GM19324 (cell line): ENCODE measurements at regions not wholly inside any gene's neighbourhood (a gene's known extent, or its start where the extent isn't known, plus 50 kb on each side); places are given as distances from the start of the nearest gene placed in this dataset.

Source experiments
- ATAC-seq: cut with Tn5 transposase; IDR thresholded peaks from one replicate; pipeline ENCODE4 v1.9.1; 2021; ENCODE audit warnings: mild to moderate bottlenecking, moderate library complexity; ENCODE audit not compliant: unreplicated experiment, low FRiP score

DNA sequence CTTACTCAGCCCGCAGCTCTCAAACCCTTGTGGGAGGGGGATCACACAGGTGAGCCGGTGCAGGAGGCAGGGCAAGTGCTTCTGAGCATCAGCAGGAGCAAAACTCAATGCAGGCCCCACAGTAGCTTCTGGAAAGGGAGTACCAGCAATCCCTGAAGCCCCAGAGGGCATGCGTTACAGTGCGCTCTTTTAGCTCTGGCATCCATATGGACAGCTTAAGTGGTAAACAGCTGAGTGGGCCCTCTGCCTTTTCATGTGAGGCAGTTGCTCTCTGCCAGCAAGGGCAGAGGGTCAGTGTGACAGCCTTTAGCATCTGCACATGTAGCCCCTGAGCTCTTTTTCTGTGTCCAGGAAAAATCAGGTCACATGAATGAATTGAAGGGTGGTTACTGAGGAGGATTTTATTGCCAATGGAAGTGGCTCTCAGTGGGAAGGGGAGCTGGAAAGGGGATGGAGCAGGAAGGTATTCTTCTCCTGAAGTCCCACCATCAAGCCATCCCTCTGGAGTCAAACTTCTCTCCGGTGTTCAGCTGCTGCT is 464.3 kb upstream of the THRB start:
- ATAC-seq = no peak

DNA sequence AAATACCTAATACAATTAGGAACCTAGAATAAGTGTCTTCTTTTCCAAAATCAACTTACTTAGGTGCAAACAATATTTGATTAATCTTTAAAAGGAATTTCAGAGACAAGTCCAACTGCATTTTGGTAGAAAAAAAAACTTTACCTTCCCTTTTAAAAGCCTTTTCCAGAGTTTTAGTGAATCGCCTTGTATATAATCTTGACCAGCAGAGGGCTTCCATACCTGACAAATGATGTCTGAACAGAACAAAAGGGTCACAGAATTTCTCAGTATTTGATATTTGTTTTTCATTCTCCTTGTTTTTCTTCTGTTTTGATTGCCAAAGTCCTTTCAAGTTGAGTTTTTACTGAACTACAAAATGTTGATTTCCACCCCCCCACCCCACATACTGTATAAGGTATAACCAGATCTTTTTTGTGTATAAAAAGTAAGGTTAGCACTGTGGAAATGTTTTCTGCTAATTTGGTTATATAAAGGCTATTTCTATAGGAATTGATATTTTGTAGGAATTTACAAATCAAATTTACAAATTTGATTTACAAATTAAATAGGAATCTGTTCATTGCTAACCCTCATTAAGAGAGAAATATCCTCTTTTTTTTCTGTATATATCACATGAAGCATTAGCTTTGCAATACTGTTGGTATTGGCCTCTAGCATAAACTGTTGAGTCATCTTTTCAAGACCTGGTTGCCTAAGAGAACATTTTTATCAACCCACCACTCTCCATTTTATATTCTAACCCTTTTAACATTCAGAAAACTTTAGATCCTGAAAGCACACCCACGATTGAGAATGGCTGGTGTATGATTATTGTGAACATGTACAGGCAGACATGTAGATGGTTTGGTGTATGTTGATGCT is 464.1 kb upstream of the RARB start:
- no peak for ATAC-seq

GRCh38 chr3:24965706-24966385 is 462.2 kb upstream of the RARB start:
- no peak for ATAC-seq

- no peak for ATAC-seq
Observed at GRCh38 chr3:24968036-24968435, 460.0 kb upstream of the RARB start.

DNA sequence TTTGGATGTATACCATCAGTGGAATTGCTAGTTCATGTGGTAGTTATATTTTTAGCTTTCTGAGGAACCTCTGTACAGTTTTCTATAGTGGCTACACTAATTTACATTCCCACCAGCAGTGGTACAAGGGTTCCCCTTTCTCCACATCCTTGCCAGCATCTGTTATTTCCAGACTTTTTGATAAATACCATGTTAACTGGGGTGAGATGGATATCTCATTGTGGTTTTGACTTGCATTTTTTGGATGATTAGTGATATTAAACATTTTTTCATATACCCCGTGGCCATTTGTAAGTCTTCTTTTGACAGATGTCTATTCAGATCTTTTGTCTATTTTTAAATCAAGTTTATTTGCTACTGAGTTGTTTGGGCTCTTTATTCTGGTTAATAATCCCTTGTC is 455.6 kb upstream of the RARB start:
- no peak for ATAC-seq

DNA sequence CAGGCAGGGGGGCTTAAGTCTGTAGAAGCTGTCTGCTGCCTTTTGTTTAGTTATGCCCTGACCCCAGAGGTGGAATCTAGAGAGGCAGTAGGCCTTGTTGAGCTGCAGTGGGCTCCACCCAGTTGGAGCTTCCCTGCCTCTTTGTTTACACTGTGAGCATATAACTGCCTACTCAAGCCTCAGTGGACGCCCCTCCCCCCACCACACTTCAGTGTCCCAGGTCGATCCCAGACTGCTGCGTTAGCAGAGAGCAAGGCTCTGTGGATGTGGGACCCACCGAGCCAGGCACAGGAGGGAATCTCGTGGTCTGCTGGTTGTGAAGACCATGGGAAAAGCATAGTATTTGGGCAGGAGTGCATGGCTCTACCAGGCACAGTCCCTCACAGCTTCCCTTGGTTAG is 446.8 kb upstream of the RARB start:
- ATAC-seq = no peak

DNA sequence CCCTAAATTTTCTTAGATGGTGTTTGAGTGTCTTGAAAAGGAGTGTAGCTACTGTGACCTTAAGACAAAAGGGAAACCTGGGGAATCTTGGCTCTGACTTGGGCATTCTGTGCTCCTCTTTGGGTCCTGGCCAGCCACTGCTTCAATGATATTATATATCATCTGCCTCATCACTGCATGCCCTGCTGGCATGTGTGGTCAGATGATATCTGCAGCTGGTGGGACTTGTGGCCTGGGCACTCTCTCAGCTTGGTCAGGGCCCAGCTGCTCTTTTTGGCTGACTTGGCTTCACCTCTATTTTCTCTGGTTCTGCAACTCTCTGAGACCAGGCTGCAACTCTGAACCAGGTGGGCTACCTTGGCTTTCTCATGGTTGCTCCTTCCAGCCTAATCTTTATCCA is 446.1 kb upstream of the RARB start:
- no peak for ATAC-seq

- ATAC-seq = no peak
Observed at GRCh38 chr3:24985668-24986067, 442.4 kb upstream of the RARB start.

- ATAC-seq = no peak
Observed at GRCh38 chr3:24986612-24987011, 441.5 kb upstream of the RARB start.

DNA sequence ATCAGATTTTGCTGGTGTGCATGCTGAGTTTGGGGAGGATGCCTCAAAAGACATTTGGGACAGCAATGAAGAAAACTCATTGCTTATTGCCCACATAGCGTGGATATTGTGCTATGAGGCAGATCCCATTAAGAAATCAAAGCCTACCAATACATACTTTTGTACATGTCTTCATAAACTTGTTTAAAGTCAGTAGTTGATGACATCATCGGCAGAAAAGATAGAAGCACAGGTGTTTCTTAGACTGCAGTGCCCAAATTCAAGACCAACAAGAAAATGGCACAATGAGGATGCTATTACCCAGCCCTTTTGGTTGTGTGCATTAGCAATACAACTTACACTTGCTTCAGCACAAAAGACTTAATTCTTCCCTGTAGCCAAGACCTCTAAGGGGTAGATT is 428.7 kb upstream of the RARB start:
- no peak for ATAC-seq

DNA sequence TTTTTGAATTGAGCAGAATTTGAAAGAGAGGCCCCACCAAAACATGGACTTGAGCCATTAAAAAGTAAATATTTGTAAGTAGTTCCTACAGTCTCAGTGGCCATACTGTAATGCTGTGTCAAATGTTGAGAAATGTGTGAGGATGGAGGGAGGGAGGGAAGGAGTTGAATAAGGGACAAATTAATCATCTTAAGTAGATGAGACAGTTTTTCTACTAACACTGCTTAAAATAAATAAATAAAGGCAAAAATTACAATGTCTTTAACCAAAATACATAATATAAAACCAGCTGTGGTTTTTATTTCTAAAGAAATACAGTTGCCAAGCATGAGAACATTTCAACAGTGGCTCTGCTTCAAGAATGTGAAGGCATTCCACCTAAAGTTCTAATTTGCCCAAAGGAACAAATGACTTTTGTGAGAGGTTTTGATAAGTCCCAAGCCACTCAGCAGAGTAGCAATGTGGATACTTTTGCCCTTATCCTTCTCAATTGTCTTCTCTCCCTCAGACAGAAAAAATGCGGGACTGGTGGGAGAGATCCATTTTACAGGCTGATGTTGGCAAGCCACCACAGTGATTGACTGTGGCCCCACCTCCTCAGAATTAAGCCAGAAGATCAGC is 427.0 kb upstream of the RARB start:
- ATAC-seq = no peak

DNA sequence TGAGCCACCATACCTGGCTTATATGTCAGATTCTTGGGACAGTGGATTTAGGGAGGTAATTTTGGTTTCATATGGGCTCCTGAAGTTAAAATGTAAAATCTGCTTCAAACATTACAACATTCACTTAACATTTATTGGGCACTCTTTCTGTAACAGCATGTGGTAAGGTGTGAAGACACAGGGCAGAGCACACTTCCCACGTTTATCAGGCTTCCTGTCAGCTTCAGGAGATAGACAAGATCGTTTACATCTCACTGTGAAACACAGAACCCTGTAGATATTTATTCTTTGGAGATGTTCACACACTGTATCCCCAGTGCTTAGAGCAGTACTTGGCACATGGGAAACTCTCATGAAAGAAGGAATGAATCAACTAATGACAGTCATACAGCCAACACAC is 426.0 kb upstream of the RARB start:
- ATAC-seq = no peak

DNA sequence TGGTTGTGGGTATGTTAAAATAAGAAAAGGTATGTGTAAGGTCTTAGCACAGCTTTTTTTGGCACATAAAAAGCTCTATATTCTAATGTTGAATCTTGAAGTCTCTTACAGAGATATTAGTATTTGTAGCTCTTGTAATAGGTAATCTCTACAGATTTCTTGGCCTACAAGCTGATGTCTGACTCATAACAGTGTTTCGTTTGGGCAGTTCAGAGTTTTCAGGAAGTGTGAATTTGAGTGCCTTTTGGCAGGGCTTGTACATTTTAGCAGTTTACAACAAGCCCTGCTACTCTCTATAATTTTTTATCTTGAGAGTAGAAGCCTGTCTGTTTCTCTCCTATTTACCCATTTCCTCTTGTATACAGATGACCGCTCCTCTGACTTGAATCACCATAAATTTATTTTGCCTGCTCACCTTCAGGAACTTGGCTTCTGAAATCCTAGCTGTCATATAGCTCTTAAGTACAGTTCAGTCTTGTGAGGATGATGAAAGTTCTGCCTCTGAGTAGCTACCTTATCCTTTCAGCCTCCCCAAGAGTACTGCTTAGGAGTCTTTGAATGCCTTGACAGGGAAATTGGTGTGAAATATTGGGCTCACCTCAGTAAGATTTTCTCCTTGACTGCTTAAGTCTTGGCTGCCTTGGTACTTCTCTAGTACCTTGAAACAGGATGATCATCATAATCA is 419.9 kb upstream of the RARB start:
- peak; percentile 90 for ATAC-seq

DNA sequence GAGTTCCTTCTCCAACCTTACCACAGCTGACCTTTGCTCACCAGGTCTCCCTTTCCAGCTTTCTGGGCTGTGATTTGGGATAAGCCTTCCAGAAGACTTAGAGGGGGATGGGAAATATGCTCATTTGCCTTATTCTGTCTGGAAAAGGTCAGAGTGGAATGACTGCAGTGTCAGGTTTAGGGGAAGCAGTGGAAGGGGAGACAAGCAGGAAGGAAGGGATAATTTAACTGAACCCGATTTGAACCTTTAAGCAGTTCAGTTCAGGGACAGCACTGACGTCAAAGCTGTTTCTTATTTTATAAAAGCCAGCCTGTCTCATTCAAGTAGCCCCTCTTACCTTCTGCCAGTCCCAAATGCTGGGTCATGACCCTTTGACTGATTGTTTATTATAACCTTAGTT is 418.4 kb upstream of the RARB start:
- no peak for ATAC-seq

DNA sequence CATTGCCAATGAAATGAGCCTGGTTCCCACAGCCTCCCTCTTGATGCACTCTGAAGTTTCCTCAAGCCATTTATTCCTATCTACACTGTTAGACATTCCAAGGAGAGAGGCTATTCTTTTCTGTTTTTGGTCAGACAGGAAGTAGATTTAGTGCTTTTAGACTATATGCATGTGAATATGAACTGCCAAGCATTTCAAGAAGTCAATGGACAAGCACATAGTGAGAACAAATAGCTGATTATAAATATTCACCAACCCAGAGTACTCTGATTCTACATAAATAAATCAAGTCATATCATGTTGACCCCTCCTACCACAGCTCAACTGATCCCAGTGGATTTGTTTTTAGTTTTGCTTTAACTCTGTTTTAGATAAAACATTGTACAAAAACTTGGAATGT is 412.5 kb upstream of the RARB start:
- no peak for ATAC-seq

DNA sequence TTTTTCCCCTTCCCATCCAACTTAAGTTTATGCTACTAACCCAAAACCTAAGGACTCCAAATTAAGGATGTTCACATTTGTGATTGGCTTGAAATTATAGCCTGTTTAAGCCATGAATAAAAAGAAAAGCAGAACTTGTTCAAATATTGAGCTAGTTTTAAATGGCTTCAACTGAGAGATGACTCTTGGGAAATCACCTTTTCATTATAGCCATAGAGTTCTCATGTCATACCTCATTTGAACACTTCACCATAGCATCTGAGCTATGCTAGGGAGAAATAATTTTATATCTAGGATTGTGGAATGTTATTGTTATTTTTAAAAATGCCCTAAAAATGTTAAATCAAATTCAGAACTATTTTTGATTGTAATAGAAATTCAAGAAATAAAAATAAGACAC is 409.2 kb upstream of the RARB start:
- ATAC-seq = no peak

DNA sequence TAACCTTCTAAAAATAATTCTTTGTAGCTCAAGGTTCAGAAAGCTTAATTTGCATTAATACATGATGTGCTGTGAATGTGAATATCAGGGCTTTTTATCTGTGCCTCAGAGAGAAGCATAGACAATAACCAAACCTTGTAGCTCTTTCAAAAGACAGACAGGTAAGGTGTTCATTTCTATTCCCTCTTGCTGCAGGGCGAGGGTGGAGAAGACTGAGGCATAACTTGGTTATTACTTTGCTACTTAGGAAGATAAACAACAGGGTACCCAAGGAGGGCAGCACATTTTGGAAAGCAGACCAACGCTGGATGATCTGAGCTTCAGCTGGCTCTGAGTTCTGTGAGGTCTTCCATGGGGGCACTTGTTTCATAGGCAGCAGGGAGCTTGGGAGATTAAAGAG is 408.6 kb upstream of the RARB start:
- ATAC-seq = no peak

- no peak for ATAC-seq
Observed at GRCh38 chr3:25021816-25022215, 406.2 kb upstream of the RARB start.

- ATAC-seq = no peak
Observed at GRCh38 chr3:25023876-25024275, 404.2 kb upstream of the RARB start.

- ATAC-seq = no peak
Observed at GRCh38 chr3:25025236-25025635, 402.8 kb upstream of the RARB start.

DNA sequence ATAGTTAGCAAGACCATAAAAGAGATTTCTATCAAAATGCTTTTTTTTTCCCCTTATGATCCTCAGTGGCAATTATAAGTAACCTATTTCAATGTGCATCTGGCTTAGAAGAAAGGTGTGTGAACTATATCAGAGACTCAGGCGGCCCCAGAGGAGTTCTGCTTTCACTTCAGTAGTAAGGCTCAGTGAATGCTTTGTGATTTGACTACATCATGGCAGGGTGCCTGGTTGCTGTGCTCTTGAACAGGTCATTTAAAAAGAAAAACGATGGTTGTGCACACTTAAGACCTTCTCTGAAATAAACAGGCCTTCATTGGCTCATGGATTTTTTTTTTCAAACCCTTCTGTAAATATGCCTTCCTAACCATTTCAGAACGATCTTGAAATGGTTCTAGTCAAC is 400.4 kb upstream of the RARB start:
- no peak for ATAC-seq
